LoVo (cell line): ENCODE measurements at regions not wholly inside any gene's neighbourhood (a gene's known extent, or its start where the extent isn't known, plus 50 kb on each side); places are given as distances from the start of the nearest gene placed in this dataset.

Experiments
- DNase-seq: peaks from one replicate; pipeline ENCODE4 v3.0.0-alpha.2; 2016; ENCODE audit warnings: low spot score

GRCh38 chr13:111476197-111476596, 155.8 kb downstream of the TEX29 start:
- no peak for DNase-seq

- DNase-seq: no peak
Measured at GRCh38 chr13:111479412-111479811, 159.0 kb downstream of the TEX29 start.

GRCh38 chr13:111480503-111480902, 160.1 kb downstream of the TEX29 start:
- DNase-seq: no peak

GRCh38 chr13:111480976-111481375, 160.5 kb downstream of the TEX29 start:
- DNase-seq: no peak

GRCh38 chr13:111482126-111482525, 161.7 kb downstream of the TEX29 start:
- DNase-seq: no peak

- DNase-seq: no peak
Measured at GRCh38 chr13:111482806-111483620, 162.6 kb downstream of the TEX29 start.

- DNase-seq: no peak
Measured at GRCh38 chr13:111483621-111483987, 163.2 kb downstream of the TEX29 start.

GRCh38 chr13:111484141-111484925, 163.9 kb downstream of the TEX29 start:
- no peak for DNase-seq

GRCh38 chr13:111484959-111485358, 164.5 kb downstream of the TEX29 start:
- DNase-seq: no peak

- no peak for DNase-seq
Measured at GRCh38 chr13:111485491-111486250, 165.2 kb downstream of the TEX29 start.

- DNase-seq: no peak
Measured at GRCh38 chr13:111486331-111486730, 165.9 kb downstream of the TEX29 start.

- no peak for DNase-seq
Measured at GRCh38 chr13:111486801-111487200, 166.4 kb downstream of the TEX29 start.

- no peak for DNase-seq
Measured at GRCh38 chr13:111488486-111489132, 168.2 kb downstream of the TEX29 start.

- no peak for DNase-seq
Measured at GRCh38 chr13:111489301-111489700, 168.9 kb downstream of the TEX29 start.

- no peak for DNase-seq
Measured at GRCh38 chr13:111490611-111491010, 170.2 kb downstream of the TEX29 start.

- no peak for DNase-seq
Measured at GRCh38 chr13:111491021-111491420, 170.6 kb downstream of the TEX29 start.

- DNase-seq: no peak
Measured at GRCh38 chr13:111491659-111492058, 171.2 kb downstream of the TEX29 start.

- no peak for DNase-seq
Measured at GRCh38 chr13:111492341-111492950, 172.0 kb downstream of the TEX29 start.

GRCh38 chr13:111492958-111493357, 172.5 kb downstream of the TEX29 start:
- no peak for DNase-seq

GRCh38 chr13:111493468-111493867, 173.0 kb downstream of the TEX29 start:
- no peak for DNase-seq

- DNase-seq: no peak
Measured at GRCh38 chr13:111494641-111495040, 174.2 kb downstream of the TEX29 start.
